ENCODE measurements at regions not wholly inside any gene's neighbourhood (a gene's known extent, or its start where the extent isn't known, plus 50 kb on each side); places are given as distances from the start of the nearest gene placed in this dataset.

DNA sequence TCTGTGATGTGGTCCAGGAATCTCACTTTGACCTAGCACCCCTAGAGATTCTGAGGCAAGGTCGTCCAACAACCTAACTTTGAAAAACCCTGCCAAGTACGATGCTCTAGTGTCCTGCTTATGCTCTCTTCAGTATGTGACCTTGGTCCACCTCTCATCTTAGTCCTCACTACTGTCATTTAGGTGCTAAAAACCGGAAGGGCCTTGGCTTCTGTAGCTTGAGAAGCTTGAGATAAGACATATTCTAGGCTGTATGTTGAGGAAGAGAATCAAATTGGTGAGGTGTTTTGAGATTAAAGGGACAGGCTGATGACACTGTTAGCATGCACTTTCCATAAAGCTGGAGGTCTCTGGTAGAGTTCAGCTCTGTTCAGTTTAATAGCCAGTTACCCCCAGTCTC, 57.0 kb upstream of the MTPN start:
- peaks cover 35% of the 10 kb centered on the region for H3K27me3 Mint-ChIP-seq (ENCODE audit: unreplicated experiment)
- intact Hi-C loops (cut with micrococcal nuclease; ENCODE audit: unreplicated experiment): no loop called here
- H3K36me3 Mint-ChIP-seq (ENCODE audit: insufficient read depth, unreplicated experiment): no peaks in the 10 kb centered on the region
- no peaks in the 10 kb centered on the region for H3K9me3 Mint-ChIP-seq (ENCODE audit: low read depth, unreplicated experiment)
- no peak for DNase-seq
- TF ChIP-seq, protein P1, sequence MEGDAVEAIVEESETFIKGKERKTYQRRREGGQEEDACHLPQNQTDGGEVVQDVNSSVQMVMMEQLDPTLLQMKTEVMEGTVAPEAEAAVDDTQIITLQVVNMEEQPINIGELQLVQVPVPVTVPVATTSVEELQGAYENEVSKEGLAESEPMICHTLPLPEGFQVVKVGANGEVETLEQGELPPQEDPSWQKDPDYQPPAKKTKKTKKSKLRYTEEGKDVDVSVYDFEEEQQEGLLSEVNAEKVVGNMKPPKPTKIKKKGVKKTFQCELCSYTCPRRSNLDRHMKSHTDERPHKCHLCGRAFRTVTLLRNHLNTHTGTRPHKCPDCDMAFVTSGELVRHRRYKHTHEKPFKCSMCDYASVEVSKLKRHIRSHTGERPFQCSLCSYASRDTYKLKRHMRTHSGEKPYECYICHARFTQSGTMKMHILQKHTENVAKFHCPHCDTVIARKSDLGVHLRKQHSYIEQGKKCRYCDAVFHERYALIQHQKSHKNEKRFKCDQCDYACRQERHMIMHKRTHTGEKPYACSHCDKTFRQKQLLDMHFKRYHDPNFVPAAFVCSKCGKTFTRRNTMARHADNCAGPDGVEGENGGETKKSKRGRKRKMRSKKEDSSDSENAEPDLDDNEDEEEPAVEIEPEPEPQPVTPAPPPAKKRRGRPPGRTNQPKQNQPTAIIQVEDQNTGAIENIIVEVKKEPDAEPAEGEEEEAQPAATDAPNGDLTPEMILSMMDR (IDR thresholded peaks at IDR 0.05; ENCODE audit: unreplicated experiment): no peak
- H3K4me3 Mint-ChIP-seq (ENCODE audit: low read depth, unreplicated experiment): no peak overlapping the region
- H3K27ac Mint-ChIP-seq (ENCODE audit: unreplicated experiment): no peak overlapping the region
- BruUV-seq (replicated peaks): no TSS peak
- CTCF ChIA-PET: interaction anchor here (0.7 kb wide), 1 partner anchor 83 kb away, joined by 3 read pairs; no protein-coding TSS in a partner anchor
- H3K4me1 Mint-ChIP-seq (ENCODE audit: low read depth, unreplicated experiment): no peaks in the 10 kb centered on the region

DNA sequence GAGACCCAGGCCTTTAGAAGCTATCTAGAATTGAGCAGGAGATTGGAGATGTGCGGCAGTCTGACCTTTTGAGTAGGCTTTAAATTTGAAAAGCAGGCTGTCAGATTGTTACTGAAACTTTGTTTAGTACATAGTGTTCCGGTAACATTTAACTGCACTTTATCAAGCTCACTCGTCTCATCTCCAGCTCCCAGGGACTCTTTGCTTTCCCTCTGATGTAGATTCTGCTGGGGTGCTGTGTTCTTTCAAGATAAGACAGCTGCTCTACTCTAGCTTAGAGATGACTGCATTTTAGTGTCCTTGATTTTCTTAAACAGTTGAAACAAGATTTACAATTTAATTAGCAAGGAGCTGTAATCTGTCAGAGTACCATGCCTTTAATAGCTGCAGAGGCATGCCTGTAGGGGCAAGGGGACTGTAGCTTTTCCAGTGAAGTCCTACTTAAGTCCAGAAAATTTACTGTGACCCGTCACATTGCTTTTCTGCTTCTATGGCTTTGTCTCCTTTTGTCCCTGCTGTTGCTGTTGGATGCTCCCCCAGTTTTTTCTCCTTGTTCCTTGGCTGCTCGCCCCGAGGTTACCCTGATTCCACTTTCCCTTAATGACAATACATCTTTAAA, 56.4 kb upstream of the MTPN start:
- Mint-ChIP-seq H3K4me1 (ENCODE audit: low read depth, unreplicated experiment) (no peaks in the 10 kb centered on the region), H3K27me3 (ENCODE audit: unreplicated experiment) (peaks cover 40% of the 10 kb centered on the region), H3K27ac (ENCODE audit: unreplicated experiment) (no peak overlapping the region), H3K4me3 (ENCODE audit: low read depth, unreplicated experiment) (no peak overlapping the region), H3K36me3 (ENCODE audit: insufficient read depth, unreplicated experiment) (no peaks in the 10 kb centered on the region), H3K9me3 (ENCODE audit: low read depth, unreplicated experiment) (no peaks in the 10 kb centered on the region)
- no peak for DNase-seq
- CTCF ChIA-PET: no interaction called here
- TF ChIP-seq, protein P1 (IDR thresholded peaks at IDR 0.05; ENCODE audit: unreplicated experiment): no peak
- no TSS peak for BruUV-seq (replicated peaks)
- intact Hi-C loops (cut with micrococcal nuclease; ENCODE audit: unreplicated experiment): no loop called here

DNA sequence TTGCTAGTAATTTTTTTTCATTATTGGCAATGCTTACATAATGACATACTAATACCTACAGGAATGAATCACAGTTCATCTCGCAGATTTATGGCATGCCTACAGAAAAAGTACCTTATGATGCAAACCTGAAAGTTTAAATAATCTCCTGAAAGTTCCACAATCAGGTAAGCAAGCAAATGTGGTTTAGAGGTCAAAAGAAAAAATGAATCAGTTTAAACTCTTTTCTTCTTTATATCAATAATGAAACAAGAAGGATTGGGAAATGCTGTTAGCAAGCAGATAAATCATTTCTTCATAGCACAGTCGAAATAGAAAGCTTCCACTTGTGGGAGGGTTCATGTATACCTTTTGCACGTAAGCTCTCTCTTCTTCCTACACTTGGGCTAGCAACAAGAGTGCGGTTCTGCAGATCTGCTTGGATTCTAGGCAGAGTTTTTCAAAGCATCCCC, 53.7 kb upstream of the MTPN start:
- no peaks in the 10 kb centered on the region for H3K4me1 Mint-ChIP-seq (ENCODE audit: low read depth, unreplicated experiment)
- DNase-seq: no peak
- peaks cover 49% of the 10 kb centered on the region for H3K27me3 Mint-ChIP-seq (ENCODE audit: unreplicated experiment)
- BruUV-seq (replicated peaks): no TSS peak
- intact Hi-C loops (cut with micrococcal nuclease; ENCODE audit: unreplicated experiment): no loop called here
- no peak overlapping the region for H3K27ac Mint-ChIP-seq (ENCODE audit: unreplicated experiment)
- H3K36me3 Mint-ChIP-seq (ENCODE audit: insufficient read depth, unreplicated experiment): no peaks in the 10 kb centered on the region
- no peak overlapping the region for H3K4me3 Mint-ChIP-seq (ENCODE audit: low read depth, unreplicated experiment)
- TF ChIP-seq, protein P1 (IDR thresholded peaks at IDR 0.05; ENCODE audit: unreplicated experiment): no peak
- CTCF ChIA-PET: no interaction called here
- no peaks in the 10 kb centered on the region for H3K9me3 Mint-ChIP-seq (ENCODE audit: low read depth, unreplicated experiment)

DNA sequence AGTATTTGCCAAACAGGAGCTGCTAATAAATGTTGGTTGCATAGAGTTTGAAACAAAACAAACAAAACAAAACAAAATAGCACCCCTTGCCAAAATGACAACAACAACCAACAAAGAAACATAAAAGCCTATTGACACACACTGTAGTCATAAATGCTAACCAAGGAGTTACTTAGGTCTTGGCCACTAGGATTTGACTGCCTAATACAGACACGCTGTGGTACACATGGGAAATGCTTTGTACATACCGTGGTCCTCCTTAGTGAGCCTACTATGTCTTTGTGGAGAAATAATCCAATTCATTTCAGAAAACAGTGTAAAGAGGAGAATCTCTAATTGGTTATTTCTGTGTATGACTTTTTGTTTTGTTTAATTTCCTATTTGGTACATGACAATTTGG, 53.2 kb upstream of the MTPN start:
- H3K4me3 Mint-ChIP-seq (ENCODE audit: low read depth, unreplicated experiment): no peak overlapping the region
- intact Hi-C loops (cut with micrococcal nuclease; ENCODE audit: unreplicated experiment): no loop called here
- H3K9me3 Mint-ChIP-seq (ENCODE audit: low read depth, unreplicated experiment): no peaks in the 10 kb centered on the region
- no peak for DNase-seq
- BruUV-seq (replicated peaks): no TSS peak
- H3K4me1 Mint-ChIP-seq (ENCODE audit: low read depth, unreplicated experiment): no peaks in the 10 kb centered on the region
- H3K27ac Mint-ChIP-seq (ENCODE audit: unreplicated experiment): no peak overlapping the region
- TF ChIP-seq, protein P1 (IDR thresholded peaks at IDR 0.05; ENCODE audit: unreplicated experiment): no peak
- no peaks in the 10 kb centered on the region for H3K36me3 Mint-ChIP-seq (ENCODE audit: insufficient read depth, unreplicated experiment)
- peaks cover 43% of the 10 kb centered on the region for H3K27me3 Mint-ChIP-seq (ENCODE audit: unreplicated experiment)
- CTCF ChIA-PET: no interaction called here
